ENCODE measurements at regions not wholly inside any gene's neighbourhood (a gene's known extent, or its start where the extent isn't known, plus 50 kb on each side); places are given as distances from the start of the nearest gene placed in this dataset.

DNA sequence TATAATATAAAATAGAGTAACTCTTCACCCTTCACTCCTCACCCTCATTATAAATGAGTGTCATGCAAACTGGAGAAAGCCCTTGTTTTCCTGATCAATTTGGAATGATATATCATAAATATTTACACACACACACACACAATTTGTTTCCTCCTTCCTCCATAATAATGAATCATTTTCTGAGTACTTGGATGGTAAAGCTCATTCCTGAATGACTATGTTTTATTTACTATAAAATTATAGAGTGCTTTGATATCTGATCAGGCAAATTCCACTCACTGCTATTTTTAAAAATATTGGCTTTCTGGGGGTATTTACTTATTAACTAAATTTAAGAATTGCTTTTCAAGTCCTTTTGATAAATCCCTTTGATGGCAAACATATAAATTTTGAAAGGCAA, 1125.5 kb upstream of the CNTNAP5 start:
- H3K9me3 ChIP-seq: no peaks in the 10 kb centered on the region
- no peak for DNase-seq
- no peak for TF ChIP-seq POLR2A (IDR thresholded peaks at IDR 0.05)
- no peak for TF ChIP-seq CTCF (IDR thresholded peaks at IDR 0.05)
- no peak for TF ChIP-seq EP300 (IDR thresholded peaks at IDR 0.05)
- intact Hi-C loops (cut with DNase I): no loop called here
- no peaks in the 10 kb centered on the region for H3K27me3 ChIP-seq
- no peaks in the 10 kb centered on the region for H3K36me3 ChIP-seq
- H3K4me1 ChIP-seq (ENCODE audit: insufficient read depth): no peaks in the 10 kb centered on the region
- no peak overlapping the region for H3K27ac ChIP-seq
- H3K4me3 ChIP-seq: no peak overlapping the region

- intact Hi-C loops (cut with DNase I): no loop called here
- Histone ChIP-seq H3K27ac (no peak overlapping the region), H3K4me3 (no peak overlapping the region), H3K36me3 (no peaks in the 10 kb centered on the region), H3K4me1 (ENCODE audit: insufficient read depth) (no peaks in the 10 kb centered on the region), H3K9me3 (no peaks in the 10 kb centered on the region), H3K27me3 (no peaks in the 10 kb centered on the region)
- DNase-seq: no peak
- 25 to 31% (median 28%) methylated on average over 4 of the region's 4 CpGs for WGBS, 3 donors
- TF ChIP-seq POLR2A (IDR thresholded peaks at IDR 0.05) (no peak), CTCF (IDR thresholded peaks at IDR 0.05) (no peak), EP300 (IDR thresholded peaks at IDR 0.05) (no peak)
Measured at GRCh38 chr2:122905431-122905830, 1119.7 kb upstream of the CNTNAP5 start.

DNA sequence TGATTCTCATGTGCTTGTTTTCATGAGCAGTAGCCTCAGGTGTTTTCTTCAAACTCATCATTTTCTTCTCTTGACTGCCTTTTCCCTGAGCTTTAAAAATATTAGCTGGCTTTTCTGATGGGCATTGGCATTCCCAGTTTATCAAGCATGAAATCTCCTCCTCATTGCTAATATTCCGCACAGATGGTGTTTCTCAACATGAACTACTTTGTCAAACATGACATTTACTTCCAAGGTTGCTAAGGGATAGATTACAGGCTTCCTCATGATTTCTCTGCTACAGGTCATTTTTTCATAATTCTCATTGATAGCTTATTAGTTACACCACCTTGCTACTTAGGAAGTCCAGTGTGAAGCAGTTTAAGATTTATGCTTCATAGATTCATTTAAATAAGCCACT, 1116.9 kb upstream of the CNTNAP5 start:
- DNase-seq: no peak
- 80 to 94% (median 87%) methylated on average over 1 of the region's 1 CpG for WGBS, 3 donors
- intact Hi-C loops (cut with DNase I): no loop called here
- H3K27me3 ChIP-seq: no peaks in the 10 kb centered on the region
- no peaks in the 10 kb centered on the region for H3K4me1 ChIP-seq (ENCODE audit: insufficient read depth)
- H3K4me3 ChIP-seq: no peak overlapping the region
- no peak overlapping the region for H3K27ac ChIP-seq
- H3K36me3 ChIP-seq: no peaks in the 10 kb centered on the region
- H3K9me3 ChIP-seq: no peaks in the 10 kb centered on the region
- no peak for TF ChIP-seq EP300 (IDR thresholded peaks at IDR 0.05)
- no peak for TF ChIP-seq CTCF (IDR thresholded peaks at IDR 0.05)
- no peak for TF ChIP-seq POLR2A (IDR thresholded peaks at IDR 0.05)

DNA sequence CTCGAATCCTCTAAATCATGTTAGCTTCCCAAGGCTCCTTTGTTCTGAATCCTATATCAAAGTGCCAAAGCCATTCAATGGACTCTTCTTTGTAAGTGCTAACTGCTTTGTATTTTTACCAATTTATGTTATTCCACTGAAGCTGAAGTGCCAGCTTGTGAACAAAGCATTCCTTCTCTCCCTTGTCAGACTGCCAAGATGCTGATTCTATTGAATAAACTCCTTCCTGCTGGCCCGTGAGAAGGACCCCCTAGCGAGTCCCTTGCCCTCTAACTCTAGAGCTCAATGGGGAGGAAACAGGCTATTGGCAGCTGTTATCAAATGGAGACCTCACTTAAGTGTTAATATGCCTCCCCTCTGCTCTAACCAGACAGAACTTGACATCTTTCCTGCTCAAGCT, 1097.9 kb upstream of the CNTNAP5 start:
- Histone ChIP-seq H3K4me3 (no peak overlapping the region), H3K36me3 (no peaks in the 10 kb centered on the region), H3K9me3 (no peaks in the 10 kb centered on the region), H3K4me1 (ENCODE audit: insufficient read depth) (no peaks in the 10 kb centered on the region), H3K27ac (no peak overlapping the region), H3K27me3 (no peaks in the 10 kb centered on the region)
- TF ChIP-seq CTCF (IDR thresholded peaks at IDR 0.05) (no peak), EP300 (IDR thresholded peaks at IDR 0.05) (no peak), POLR2A (IDR thresholded peaks at IDR 0.05) (no peak)
- DNase-seq: no peak
- 21 to 44% (median 40%) methylated on average over 3 of the region's 3 CpGs for WGBS, 3 donors
- intact Hi-C loops (cut with DNase I): no loop called here

Data from ovary (tissue), 7 donors.